LNCaP clone FGC (cell line): ENCODE measurements at regions not wholly inside any gene's neighbourhood (a gene's known extent, or its start where the extent isn't known, plus 50 kb on each side); places are given as distances from the start of the nearest gene placed in this dataset.

Experiments
- DNase-seq: peaks from one replicate; pipeline ENCODE4 v3.0.0-alpha.2; 2011; ENCODE audit warnings: low read depth
- H3K4me3 ChIP-seq: 2 replicates; pipeline ENCODE4 v1.5.1; 2011; ENCODE audit warnings: mild to moderate bottlenecking, low read depth, low read length, control low read depth
- CTCF ChIP-seq: IDR thresholded peaks from 2 replicates; pipeline ENCODE4 v1.5.1; 2012; ENCODE audit warnings: mild to moderate bottlenecking; ENCODE audit not compliant: control insufficient read depth, insufficient read depth; ENCODE audit errors: extremely low read depth

DNA sequence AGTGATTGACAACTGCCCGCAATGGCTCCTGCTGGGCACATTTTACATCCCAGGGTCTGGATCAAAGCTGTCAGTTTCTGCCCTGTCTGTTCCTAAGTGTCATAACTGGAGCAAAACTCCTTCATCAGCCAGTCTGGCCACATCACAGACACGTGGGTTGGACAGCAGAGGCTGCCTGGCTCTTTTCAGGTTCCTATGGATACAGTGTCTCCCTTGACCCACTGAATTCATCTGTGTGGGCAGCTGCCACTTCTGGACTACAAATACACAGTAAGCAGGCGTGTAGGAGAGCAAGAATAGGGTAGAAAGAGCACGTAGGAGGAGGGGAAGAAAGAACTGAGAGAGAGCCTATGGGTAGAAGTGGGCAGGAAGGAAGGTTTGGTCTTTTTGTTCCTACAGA, 238.0 kb downstream of the ENC1 start:
- no peak overlapping the region for H3K4me3 ChIP-seq
- TF ChIP-seq CTCF = no peak
- no peak for DNase-seq

- no peak for DNase-seq
- H3K4me3 ChIP-seq = no peak overlapping the region
- TF ChIP-seq CTCF = no peak
These were observed 238.6 kb downstream of the ENC1 start for GRCh38 chr5:74401946-74402320.

GRCh38 chr5:74401281-74401945, 239.1 kb downstream of the ENC1 start:
- H3K4me3 ChIP-seq = no peak overlapping the region
- DNase-seq = no peak
- TF ChIP-seq CTCF = no peak

- no peak overlapping the region for H3K4me3 ChIP-seq
- no peak for TF ChIP-seq CTCF
These were observed 240.5 kb downstream of the ENC1 start for GRCh38 chr5:74400067-74400466.

DNA sequence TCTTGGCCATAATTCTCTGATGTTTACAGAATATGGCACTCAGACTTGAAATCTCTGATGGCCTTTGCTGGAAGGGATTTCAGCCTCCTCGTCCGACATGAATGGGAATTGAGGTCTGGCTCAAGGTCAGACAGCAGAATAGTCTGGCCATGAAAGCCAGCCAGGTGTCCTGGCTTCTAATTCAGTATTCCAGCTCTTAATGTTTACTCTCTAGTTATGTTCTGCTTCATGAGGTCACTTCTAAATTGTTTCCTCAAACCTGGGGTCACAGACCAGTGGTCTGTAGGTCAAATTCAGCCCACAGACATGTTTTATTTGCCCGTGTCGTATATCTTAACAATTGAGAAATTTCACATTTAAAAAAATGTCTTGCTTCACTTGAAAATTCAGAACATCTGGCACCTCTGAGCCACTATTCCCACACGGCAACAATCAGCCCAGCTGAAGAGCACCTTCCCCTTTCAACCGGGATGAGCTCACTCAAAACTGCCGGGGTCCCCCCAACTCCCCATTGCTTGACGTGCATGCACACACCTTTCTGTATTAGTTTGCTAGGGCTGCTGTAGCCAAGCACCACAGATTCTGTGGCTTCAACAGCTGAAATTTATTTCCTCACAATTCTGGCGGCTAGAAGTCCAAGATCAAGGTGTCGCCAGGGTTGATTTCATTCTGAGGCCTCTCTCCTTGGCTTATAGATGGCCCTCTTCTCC, 243.5 kb downstream of the ENC1 start:
- TF ChIP-seq CTCF = no peak
- DNase-seq = no peak
- no peak overlapping the region for H3K4me3 ChIP-seq

More at GRCh38 chr5:74400067-74400466, 240.5 kb downstream of the ENC1 start:
- DNase-seq = no peak

GRCh38 chr5:74394916-74395880, 245.3 kb downstream of the ENC1 start:
- H3K4me3 ChIP-seq = no peak overlapping the region
- no peak for DNase-seq
- TF ChIP-seq CTCF = no peak
